ENCODE measurements at regions not wholly inside any gene's neighbourhood (a gene's known extent, or its start where the extent isn't known, plus 50 kb on each side); places are given as distances from the start of the nearest gene placed in this dataset.
A peak's percentile ranks its signal among the peaks of the same experiment; 100 is the strongest.

DNA sequence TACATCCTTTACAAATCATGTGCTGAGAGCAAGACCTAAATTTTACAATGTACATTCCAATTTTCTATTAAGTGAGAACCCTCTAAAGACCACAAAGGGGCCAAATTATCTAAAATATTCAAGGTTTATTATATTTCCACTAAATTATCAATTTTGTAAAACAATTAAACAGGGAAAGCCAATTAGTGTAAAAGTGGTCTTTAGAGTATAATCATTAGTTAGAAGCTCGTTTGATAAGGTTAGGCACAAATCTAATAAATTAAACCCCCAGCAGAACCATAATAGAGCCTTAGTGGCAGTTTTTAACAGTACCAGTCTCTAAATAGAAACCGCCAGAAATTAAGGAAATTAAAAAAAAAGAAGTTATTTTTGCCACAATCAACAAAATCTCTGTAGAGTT lies 249.1 kb upstream of the MANEA start (continued):
- TF ChIP-seq EGR1 (IDR thresholded peaks at IDR 0.05; ENCODE audit: low read depth) = no peak
- TF ChIP-seq ZFX (IDR thresholded peaks at IDR 0.05) = no peak

DNA sequence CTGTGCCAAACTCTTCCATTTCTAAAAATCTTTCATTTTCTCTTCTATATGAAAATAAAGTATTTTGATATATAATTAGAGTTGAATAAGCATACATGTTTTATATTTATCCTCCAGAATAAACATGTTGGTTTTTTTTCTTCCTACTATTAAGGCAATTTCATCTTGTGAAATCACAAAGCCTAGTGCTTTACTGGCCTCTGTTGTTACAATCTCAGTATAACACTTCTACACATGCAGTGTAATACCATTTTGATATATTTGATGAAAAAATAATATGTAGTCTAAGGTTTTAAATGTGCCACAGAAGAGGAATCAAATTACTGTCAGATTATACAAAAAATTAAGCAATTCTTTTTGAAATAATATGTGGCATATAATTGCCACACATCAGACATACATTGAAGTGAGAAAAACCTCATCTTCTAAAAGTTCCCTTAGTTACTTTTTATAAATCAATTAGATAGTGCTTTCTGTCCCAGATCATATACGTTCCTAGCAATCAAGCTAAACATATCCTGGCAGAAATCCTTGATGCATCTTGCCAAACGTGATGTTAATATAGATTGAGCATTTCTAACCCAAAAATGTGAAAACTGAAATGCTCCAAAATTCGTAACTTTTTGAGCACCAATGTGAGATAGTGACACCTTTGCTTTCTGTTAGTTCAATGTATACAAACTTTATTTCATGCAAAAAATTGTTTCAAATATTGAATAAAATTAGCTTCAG lies 225.1 kb upstream of the MANEA start:
- CTCF ChIA-PET = no interaction called here
- no peak overlapping the region for H3K9ac ChIP-seq (ENCODE audit: low read length)
- no peak overlapping the region for H3K4me3 ChIP-seq (replicated peaks in 1 of 2; ENCODE audit: low read depth in 1 of 2, low read length in 2 of 2)
- no TSS peak for BruUV-seq (replicated peaks)
- TF ChIP-seq RAD21 (IDR thresholded peaks at IDR 0.05; ENCODE audit: low read depth) (peak; percentile 46), EGR1 (IDR thresholded peaks at IDR 0.05; ENCODE audit: low read depth) (no peak)
- TF ChIP-seq, protein P1, sequence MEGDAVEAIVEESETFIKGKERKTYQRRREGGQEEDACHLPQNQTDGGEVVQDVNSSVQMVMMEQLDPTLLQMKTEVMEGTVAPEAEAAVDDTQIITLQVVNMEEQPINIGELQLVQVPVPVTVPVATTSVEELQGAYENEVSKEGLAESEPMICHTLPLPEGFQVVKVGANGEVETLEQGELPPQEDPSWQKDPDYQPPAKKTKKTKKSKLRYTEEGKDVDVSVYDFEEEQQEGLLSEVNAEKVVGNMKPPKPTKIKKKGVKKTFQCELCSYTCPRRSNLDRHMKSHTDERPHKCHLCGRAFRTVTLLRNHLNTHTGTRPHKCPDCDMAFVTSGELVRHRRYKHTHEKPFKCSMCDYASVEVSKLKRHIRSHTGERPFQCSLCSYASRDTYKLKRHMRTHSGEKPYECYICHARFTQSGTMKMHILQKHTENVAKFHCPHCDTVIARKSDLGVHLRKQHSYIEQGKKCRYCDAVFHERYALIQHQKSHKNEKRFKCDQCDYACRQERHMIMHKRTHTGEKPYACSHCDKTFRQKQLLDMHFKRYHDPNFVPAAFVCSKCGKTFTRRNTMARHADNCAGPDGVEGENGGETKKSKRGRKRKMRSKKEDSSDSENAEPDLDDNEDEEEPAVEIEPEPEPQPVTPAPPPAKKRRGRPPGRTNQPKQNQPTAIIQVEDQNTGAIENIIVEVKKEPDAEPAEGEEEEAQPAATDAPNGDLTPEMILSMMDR (IDR thresholded peaks at IDR 0.05 in 2 of 3, conservative IDR thresholded peaks at IDR 0.05 in 1 of 3; ENCODE audit: borderline replicate concordance in 1 of 3, insufficient read depth in 1 of 3, low read depth in 2 of 3, low read length in 2 of 3) = peak in 1 of 3 experiments; percentile 4; a peak in 1 of 6 replicates
- H2AFZ ChIP-seq (ENCODE audit: low read depth, low read length, poor library complexity, severe bottlenecking) = no peak overlapping the region
- ATAC-seq = no peak
- intact Hi-C loops (cut with micrococcal nuclease) = loop anchor here (10.0 kb wide), 1 partner anchor 147 kb away; no protein-coding TSS in a partner anchor
- POLR2A ChIA-PET = no interaction called here
- RAD21 ChIA-PET (ENCODE audit: low non-redundant PET in 1 of 2, low total read pairs in 2 of 2, uncharacterized antibody in 2 of 2, unreplicated experiment in 2 of 2) = no interaction called here
- peak; percentile 3 for DNase-seq (ENCODE audit: low read depth, low spot score)
- no peaks in the 10 kb centered on the region for H3K27me3 ChIP-seq (ENCODE audit: insufficient read depth, low read length)
- H4K20me1 ChIP-seq (ENCODE audit: insufficient read depth) = no peaks in the 10 kb centered on the region
- H3K79me2 ChIP-seq (ENCODE audit: insufficient read depth, low read length) = no peaks in the 10 kb centered on the region
- H3K27ac ChIP-seq (ENCODE audit: low read depth, low read length) = no peak overlapping the region
- H3K36me3 ChIP-seq (ENCODE audit: control insufficient read depth in 1 of 2, insufficient read depth in 2 of 2, low read length in 2 of 2) = no peaks in the 10 kb centered on the region
- H3K9me2 ChIP-seq (ENCODE audit: insufficient read depth) = no peaks in the 10 kb centered on the region
- H3K4me1 ChIP-seq (ENCODE audit: control insufficient read depth in 1 of 2, insufficient read depth in 2 of 2, low read length in 2 of 2) = no peaks in the 10 kb centered on the region
- H3K9me3 ChIP-seq (ENCODE audit: control insufficient read depth in 1 of 2, insufficient read depth in 1 of 2, low read depth in 1 of 2, low read length in 2 of 2) = no peaks in the 10 kb centered on the region
- no peak overlapping the region for H3K4me2 ChIP-seq (ENCODE audit: low read length)

DNA sequence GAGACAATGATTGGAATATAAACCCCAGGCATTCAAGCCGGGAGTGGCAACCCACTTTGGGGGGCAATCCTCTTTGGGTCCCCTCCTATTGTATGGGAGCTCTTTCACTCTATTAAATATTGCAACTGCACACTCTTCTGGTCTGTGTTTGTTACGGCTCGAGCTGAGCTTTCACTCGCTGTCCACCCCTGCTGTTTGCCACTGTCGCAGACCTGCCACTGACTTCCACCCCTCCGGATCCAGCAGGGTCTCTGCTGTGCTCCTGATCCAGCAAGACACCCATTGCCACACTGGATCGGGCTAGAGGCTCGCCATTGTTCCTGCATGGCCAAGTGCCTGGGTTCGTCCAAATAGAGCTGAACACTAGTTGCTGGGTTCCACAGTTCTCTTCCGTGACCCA lies 222.8 kb upstream of the MANEA start:
- Histone ChIP-seq H3K9ac (ENCODE audit: low read length) (no peak overlapping the region), H3K27ac (ENCODE audit: low read depth, low read length) (no peak overlapping the region), H2AFZ (ENCODE audit: low read depth, low read length, poor library complexity, severe bottlenecking) (no peak overlapping the region), H4K20me1 (ENCODE audit: insufficient read depth) (no peaks in the 10 kb centered on the region), H3K9me3 (ENCODE audit: control insufficient read depth in 1 of 2, insufficient read depth in 1 of 2, low read depth in 1 of 2, low read length in 2 of 2) (no peaks in the 10 kb centered on the region), H3K4me3 (replicated peaks in 1 of 2; ENCODE audit: low read depth in 1 of 2, low read length in 2 of 2) (no peak overlapping the region), H3K4me1 (ENCODE audit: control insufficient read depth in 1 of 2, insufficient read depth in 2 of 2, low read length in 2 of 2) (no peaks in the 10 kb centered on the region), H3K36me3 (ENCODE audit: control insufficient read depth in 1 of 2, insufficient read depth in 2 of 2, low read length in 2 of 2) (no peaks in the 10 kb centered on the region), H3K9me2 (ENCODE audit: insufficient read depth) (no peaks in the 10 kb centered on the region), H3K79me2 (ENCODE audit: insufficient read depth, low read length) (no peaks in the 10 kb centered on the region), H3K27me3 (ENCODE audit: insufficient read depth, low read length) (no peaks in the 10 kb centered on the region), H3K4me2 (ENCODE audit: low read length) (no peak overlapping the region)
- intact Hi-C loops (cut with micrococcal nuclease) = loop anchor here (10.0 kb wide), 1 partner anchor 150 kb away; no protein-coding TSS in a partner anchor
- no peak for ATAC-seq
- TF ChIP-seq YY1 (IDR thresholded peaks at IDR 0.05; ENCODE audit: extremely low read depth, insufficient replicate concordance, low read depth, low read length) (no peak), JUND (IDR thresholded peaks at IDR 0.05) (no peak), POLR2AphosphoS5 (IDR thresholded peaks at IDR 0.05; ENCODE audit: low read depth, low read length) (no peak), SP1 (IDR thresholded peaks at IDR 0.05; ENCODE audit: low read depth) (no peak)
- TF ChIP-seq, protein P2, sequence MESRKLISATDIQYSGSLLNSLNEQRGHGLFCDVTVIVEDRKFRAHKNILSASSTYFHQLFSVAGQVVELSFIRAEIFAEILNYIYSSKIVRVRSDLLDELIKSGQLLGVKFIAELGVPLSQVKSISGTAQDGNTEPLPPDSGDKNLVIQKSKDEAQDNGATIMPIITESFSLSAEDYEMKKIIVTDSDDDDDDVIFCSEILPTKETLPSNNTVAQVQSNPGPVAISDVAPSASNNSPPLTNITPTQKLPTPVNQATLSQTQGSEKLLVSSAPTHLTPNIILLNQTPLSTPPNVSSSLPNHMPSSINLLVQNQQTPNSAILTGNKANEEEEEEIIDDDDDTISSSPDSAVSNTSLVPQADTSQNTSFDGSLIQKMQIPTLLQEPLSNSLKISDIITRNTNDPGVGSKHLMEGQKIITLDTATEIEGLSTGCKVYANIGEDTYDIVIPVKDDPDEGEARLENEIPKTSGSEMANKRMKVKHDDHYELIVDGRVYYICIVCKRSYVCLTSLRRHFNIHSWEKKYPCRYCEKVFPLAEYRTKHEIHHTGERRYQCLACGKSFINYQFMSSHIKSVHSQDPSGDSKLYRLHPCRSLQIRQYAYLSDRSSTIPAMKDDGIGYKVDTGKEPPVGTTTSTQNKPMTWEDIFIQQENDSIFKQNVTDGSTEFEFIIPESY (IDR thresholded peaks at IDR 0.05; ENCODE audit: extremely low read depth, insufficient replicate concordance, low read length) = no peak
- TF ChIP-seq, protein P3, sequence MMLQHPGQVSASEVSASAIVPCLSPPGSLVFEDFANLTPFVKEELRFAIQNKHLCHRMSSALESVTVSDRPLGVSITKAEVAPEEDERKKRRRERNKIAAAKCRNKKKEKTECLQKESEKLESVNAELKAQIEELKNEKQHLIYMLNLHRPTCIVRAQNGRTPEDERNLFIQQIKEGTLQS (IDR thresholded peaks at IDR 0.05) = no peak
- DNase-seq (ENCODE audit: low read depth, low spot score) = no peak
- ChIA-PET RAD21 (ENCODE audit: low non-redundant PET in 1 of 2, low total read pairs in 2 of 2, uncharacterized antibody in 2 of 2, unreplicated experiment in 2 of 2) (no interaction called here), POLR2A (no interaction called here), CTCF (no interaction called here)
- BruUV-seq (replicated peaks) = no TSS peak
